ENCODE measurements at regions not wholly inside any gene's neighbourhood (a gene's known extent, or its start where the extent isn't known, plus 50 kb on each side); places are given as distances from the start of the nearest gene placed in this dataset.

DNA sequence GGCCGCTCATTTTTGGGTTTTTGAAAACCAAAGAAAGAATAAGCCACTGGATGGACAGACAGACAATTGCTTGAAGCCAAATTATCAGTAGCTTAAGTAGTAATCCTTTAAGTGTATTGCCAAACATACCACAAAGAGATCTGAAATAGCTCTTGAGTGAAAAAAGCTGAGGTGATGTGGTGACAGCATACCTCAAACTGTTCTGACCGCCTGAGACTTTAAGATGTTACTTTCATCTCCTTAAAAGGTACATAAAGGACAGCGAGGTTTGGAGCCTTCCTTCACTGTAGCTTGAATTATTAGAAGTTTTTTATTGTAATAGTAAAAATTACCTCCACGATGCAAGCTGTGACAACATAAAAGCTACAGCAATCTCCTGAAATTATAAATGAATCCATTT lies 271.5 kb upstream of the FAM241A start:
- DNase-seq (ENCODE audit: low read depth in 1 of 2, low spot score in 2 of 2): no peak
- H3K18ac ChIP-seq (ENCODE audit: extremely low read depth, low read length): no peak overlapping the region
- H3K79me1 ChIP-seq (ENCODE audit: low read depth, low read length): no peaks in the 10 kb centered on the region
- no peak overlapping the region for H2BK12ac ChIP-seq (ENCODE audit: low read depth, low read length)
- H2BK15ac ChIP-seq (ENCODE audit: low read length): no peak overlapping the region
- POLR2A ChIA-PET (ENCODE audit: partially characterized antibody): no interaction called here
- no peak overlapping the region for H2AFZ ChIP-seq (ENCODE audit: low read length)
- H2AK5ac ChIP-seq (ENCODE audit: low read depth, low read length): no peak overlapping the region
- no peak overlapping the region for H2BK5ac ChIP-seq (ENCODE audit: low read depth, low read length)
- no peak overlapping the region for H3K23ac ChIP-seq (ENCODE audit: insufficient read length)
- H3K56ac ChIP-seq (replicated peaks; ENCODE audit: insufficient read length, low read depth, low read length): no peak overlapping the region
- no peak overlapping the region for H3K4me3 ChIP-seq (ENCODE audit: extremely low read depth in 1 of 4, insufficient read depth in 2 of 4, low read depth in 3 of 4, low read length in 4 of 4)
- H4K8ac ChIP-seq (ENCODE audit: extremely low read depth, insufficient read depth, low read length): no peak overlapping the region
- no peak overlapping the region for H2BK20ac ChIP-seq (ENCODE audit: low read length)
- H3K79me2 ChIP-seq (ENCODE audit: control insufficient read depth in 1 of 2, insufficient read depth in 2 of 2, low read length in 2 of 2): no peaks in the 10 kb centered on the region
- no peaks in the 10 kb centered on the region for H3K9me3 ChIP-seq (ENCODE audit: insufficient read depth in 2 of 2, low read depth in 1 of 2, low read length in 1 of 2)
- no peaks in the 10 kb centered on the region for H4K20me1 ChIP-seq (replicated peaks in 1 of 2; ENCODE audit: control insufficient read depth in 1 of 2, insufficient read depth in 2 of 2, low read length in 2 of 2)
- no peaks in the 10 kb centered on the region for H3K23me2 ChIP-seq (ENCODE audit: low read depth, low read length)
- CTCF ChIA-PET (ENCODE audit: partially characterized antibody): interaction anchor here (0.9 to 1.4 kb wide), 5 partner anchors 9 to 160 kb away, joined by 3 to 4 read pairs (median 3); no protein-coding TSS in a partner anchor
- no peak overlapping the region for H4K5ac ChIP-seq (ENCODE audit: insufficient read length, low read depth, low read length)
- no peak overlapping the region for H3K4me2 ChIP-seq (ENCODE audit: insufficient read depth in 1 of 2, low read depth in 2 of 2, low read length in 2 of 2)
- WGBS, 2 experiments (ENCODE audit: extremely low coverage in 1 of 2, insufficient coverage in 1 of 2, insufficient read length in 1 of 2, insufficient replicate concordance in 2 of 2, low coverage in 1 of 2, low lambda C conversion rate in 2 of 2, missing lambda C conversion rate in 1 of 2): 86% methylated on average over 4 of the region's 4 CpGs; no CpG with 5 or more reads in 1 of the 2 experiments
- H3K27ac ChIP-seq (ENCODE audit: low read depth, low read length): no peak overlapping the region
- peaks cover 0 to 1% (median 0%) of the 10 kb centered on the region in 4 experiments; a peak in 1 of 7 replicates for H3K27me3 ChIP-seq (replicated peaks in 1 of 4; ENCODE audit: control insufficient read depth in 3 of 4, extremely low read depth in 1 of 4, insufficient read depth in 3 of 4, low read length in 3 of 4)
- H3K4ac ChIP-seq (replicated peaks; ENCODE audit: insufficient read length, low read depth, low read length): no peak overlapping the region
- H2BK120ac ChIP-seq (replicated peaks; ENCODE audit: low read depth, low read length): no peak overlapping the region
- no peaks in the 10 kb centered on the region for H3K36me3 ChIP-seq (ENCODE audit: control insufficient read depth in 2 of 4, insufficient read depth in 4 of 4, low read length in 3 of 4)
- no peak overlapping the region for H4K91ac ChIP-seq (replicated peaks; ENCODE audit: insufficient read length, low read length)
- peaks cover 0 to 4% (median 0%) of the 10 kb centered on the region in 4 experiments; a peak in 1 of 7 replicates for H3K4me1 ChIP-seq (replicated peaks in 1 of 4; ENCODE audit: control insufficient read depth in 3 of 4, insufficient read depth in 4 of 4, low read length in 3 of 4)
- no peak for FAIRE-seq
- H3K14ac ChIP-seq (ENCODE audit: insufficient read length): no peak overlapping the region
- H3K9ac ChIP-seq (replicated peaks in 1 of 4; ENCODE audit: extremely low read depth in 1 of 4, low read depth in 3 of 4, low read length in 3 of 4): no peak overlapping the region
- TF ChIP-seq ZNF274 (IDR thresholded peaks at IDR 0.05; ENCODE audit: borderline replicate concordance, extremely low read depth, low read length) (no peak), HDAC6 (IDR thresholded peaks at IDR 0.05; ENCODE audit: low read depth, low read length) (no peak)
